GM23338 (cell line): ENCODE measurements at regions not wholly inside any gene's neighbourhood (a gene's known extent, or its start where the extent isn't known, plus 50 kb on each side); places are given as distances from the start of the nearest gene placed in this dataset.

Experiments used
- ATAC-seq: fragments of 200-7000 bp; cut with Tn5 transposase; 3 replicates; pipeline ENCODE4 v1.9.1; 2020
- DNase-seq: peaks from one replicate; pipeline ENCODE4 v3.0.0-alpha.2; 2015; ENCODE audit warnings: low spot score
- H2AFZ ChIP-seq: fragments of 200-600 bp; sonication (generic); 2 replicates; pipeline ENCODE4 v1.8.0; 2016; ENCODE audit warnings: antibody characterized with exemption, mild to moderate bottlenecking, moderate library complexity
- H3F3A ChIP-seq: fragments of 200-600 bp; sonication (generic); replicated peaks from 2 replicates; pipeline ENCODE4 v1.8.0; 2017; ENCODE audit warnings: antibody characterized with exemption, mixed run types, low read depth
- H3K27ac ChIP-seq: fragments of 200-600 bp; sonication (generic); 2 replicates; pipeline ENCODE4 v1.6.1; 2016; ENCODE audit warnings: low read depth
- H3K27me3 ChIP-seq: fragments of 200-600 bp; sonication (generic); 2 replicates; pipeline ENCODE4 v1.8.0; 2016; ENCODE audit warnings: mild to moderate bottlenecking, mixed run types, moderate library complexity; ENCODE audit not compliant: insufficient read depth
- H3K36me3 ChIP-seq: fragments of 200-600 bp; sonication (generic); 2 replicates; pipeline ENCODE4 v1.8.0; 2016; ENCODE audit warnings: mild to moderate bottlenecking; ENCODE audit not compliant: insufficient read depth
- H3K4me1 ChIP-seq: fragments of 200-600 bp; sonication (generic); 2 replicates; pipeline ENCODE4 v1.8.0; 2016; ENCODE audit warnings: mild to moderate bottlenecking, moderate library complexity; ENCODE audit not compliant: insufficient read depth
- H3K4me2 ChIP-seq: fragments of 200-600 bp; sonication (generic); 2 replicates; pipeline ENCODE4 v1.7.1; 2017; ENCODE audit warnings: mixed run types
- H3K4me3 ChIP-seq: fragments of 200-600 bp; sonication (generic); 2 replicates; pipeline ENCODE4 v1.6.1; 2016; ENCODE audit warnings: mixed run types
- H3K79me2 ChIP-seq: fragments of 200-600 bp; sonication (generic); replicated peaks from 2 replicates; pipeline ENCODE4 v1.8.0; 2017; ENCODE audit warnings: mild to moderate bottlenecking; ENCODE audit not compliant: insufficient read depth
- H3K9me2 ChIP-seq: fragments of 200-600 bp; sonication (generic); 2 replicates; pipeline ENCODE4 v1.8.0; 2017; ENCODE audit not compliant: insufficient read depth
- H4K20me1 ChIP-seq: fragments of 200-600 bp; sonication (generic); replicated peaks from 2 replicates; pipeline ENCODE4 v1.8.0; 2017; ENCODE audit warnings: mild to moderate bottlenecking; ENCODE audit not compliant: insufficient read depth
- H3K27ac Mint-ChIP-seq: 2 replicates; pipeline ENCODE4 v1.8.0; 2020; ENCODE audit warnings: inconsistent platforms, mild to moderate bottlenecking, moderate library complexity, mixed read lengths
- H3K27me3 Mint-ChIP-seq: 3 replicates; pipeline ENCODE4 v1.8.0; 2022; ENCODE audit warnings: low read depth, mild to moderate bottlenecking, moderate library complexity, mixed read lengths, inconsistent platforms; ENCODE audit not compliant: insufficient read depth, poor library complexity
- H3K36me3 Mint-ChIP-seq: 3 replicates; pipeline ENCODE4 v1.8.0; 2021; ENCODE audit warnings: low read depth, mild to moderate bottlenecking, inconsistent platforms, moderate library complexity, mixed read lengths
- H3K4me1 Mint-ChIP-seq: 3 replicates; pipeline ENCODE4 v1.8.0; 2020; ENCODE audit warnings: mild to moderate bottlenecking, inconsistent platforms, mixed read lengths
- H3K4me3 Mint-ChIP-seq: 3 replicates; pipeline ENCODE4 v1.8.0; 2021; ENCODE audit warnings: moderate library complexity, mild to moderate bottlenecking, inconsistent platforms, mixed read lengths
- H3K9me3 Mint-ChIP-seq: 3 replicates; pipeline ENCODE4 v1.8.0; 2020; ENCODE audit warnings: moderate library complexity, mild to moderate bottlenecking, inconsistent platforms, mixed read lengths
- EZH2 ChIP-seq: fragments of 200-600 bp; sonication (generic); IDR thresholded peaks from one replicate; pipeline ENCODE4 v1.8.0; 2017; ENCODE audit warnings: antibody characterized with exemption, mild to moderate bottlenecking, low read depth; ENCODE audit not compliant: unreplicated experiment
- EZH2phosphoT487 ChIP-seq: fragments of 200-600 bp; sonication (generic); IDR thresholded peaks from one replicate; pipeline ENCODE4 v1.8.1; 2018; ENCODE audit warnings: antibody characterized with exemption; ENCODE audit not compliant: unreplicated experiment
- JUNB ChIP-seq: IDR thresholded peaks from one replicate; pipeline ENCODE4 v1.6.1; 2016; ENCODE audit warnings: antibody characterized with exemption; ENCODE audit not compliant: unreplicated experiment
- POLR2AphosphoS5 ChIP-seq: IDR thresholded peaks from 2 replicates; pipeline ENCODE4 v1.6.1; 2016; ENCODE audit warnings: antibody characterized with exemption, low read depth
- STAT1 ChIP-seq: IDR thresholded peaks from one replicate; pipeline ENCODE4 v1.6.1; 2016; ENCODE audit warnings: antibody characterized with exemption; ENCODE audit not compliant: unreplicated experiment
- ZNF331 ChIP-seq: fragments of 250-450 bp; sonication (Bioruptor Pico); IDR thresholded peaks from 2 replicates; pipeline ENCODE4 v1.5.0; 2020; ENCODE audit warnings: low read depth, mild to moderate bottlenecking, moderate library complexity
- TF ChIP-seq, protein P1 (sequence below): IDR thresholded peaks from one replicate; pipeline ENCODE4 v1.6.1; 2018; ENCODE audit warnings: antibody characterized with exemption; ENCODE audit not compliant: unreplicated experiment
- TF ChIP-seq, protein P2 (sequence below), 2 experiments: fragments of 200-600 bp in 1 of 2; sonication (generic) in 1 of 2; conservative IDR thresholded peaks; 2 replicates each; pipeline versions ENCODE4 v1.5.1 to v1.6.1; 2016 to 2017; ENCODE audit warnings: antibody characterized with exemption in 2 of 2, low read depth in 2 of 2, mild to moderate bottlenecking in 2 of 2, moderate library complexity in 1 of 2

DNA sequence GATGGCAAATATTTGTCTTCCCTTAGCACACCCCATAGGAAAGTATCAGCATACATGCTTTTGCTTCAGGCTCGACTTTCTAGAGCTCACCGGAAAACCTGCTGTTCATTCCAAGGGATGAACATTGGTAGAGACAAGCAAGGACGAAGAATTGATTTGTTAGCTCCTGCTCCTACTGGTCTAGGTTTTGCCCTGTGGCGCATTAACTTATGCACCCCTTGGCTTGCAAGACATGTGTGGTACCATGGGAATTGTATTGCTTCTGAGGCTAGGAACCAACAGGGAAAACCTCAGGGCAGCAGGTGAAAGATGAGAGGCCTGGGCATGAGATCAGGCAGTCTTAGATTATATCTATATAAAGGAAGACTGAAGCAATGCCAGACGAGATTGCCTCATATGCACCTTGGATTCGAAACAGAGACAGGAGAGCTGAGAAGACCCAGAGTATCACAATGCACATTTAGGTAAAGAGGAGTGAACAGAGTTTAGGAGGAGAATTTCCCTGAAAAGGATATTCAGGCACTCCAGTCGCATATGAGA is 771.2 kb upstream of the B3GALT2 start:
- ATAC-seq, result no peak

GRCh38 chr1:193952778-193953374 is 766.5 kb upstream of the B3GALT2 start:
- H3K4me3 Mint-ChIP-seq, result no peak overlapping the region

More for the DNA sequence above, 771.2 kb upstream of the B3GALT2 start:
- Mint-ChIP-seq H3K27me3 (peaks cover 3% of the 10 kb centered on the region), H3K27ac (peak overlapping the region; percentile 18; the same call in 1 of the 2 replicates), H3K36me3 (no peaks in the 10 kb centered on the region), H3K4me1 (no peaks in the 10 kb centered on the region; the same call in 1 of the 3 replicates), H3K4me3 (no peak overlapping the region), H3K9me3 (no peaks in the 10 kb centered on the region)
- Histone ChIP-seq H2AFZ (peak overlapping the region; percentile 56; the same call in 1 of the 2 replicates), H3K4me3 (no peak overlapping the region), H3K27ac (no peak overlapping the region), H3K36me3 (no peaks in the 10 kb centered on the region), H3K4me1 (peaks cover 4% of the 10 kb centered on the region; the same call in 1 of the 2 replicates), H3K27me3 (no peaks in the 10 kb centered on the region), H3K9me2 (peaks cover 11% of the 10 kb centered on the region), H3K4me2 (no peak overlapping the region), H3K79me2 (no peaks in the 10 kb centered on the region), H3F3A (no peaks in the 10 kb centered on the region), H4K20me1 (no peaks in the 10 kb centered on the region)
- no peak for DNase-seq
- TF ChIP-seq, protein P1, sequence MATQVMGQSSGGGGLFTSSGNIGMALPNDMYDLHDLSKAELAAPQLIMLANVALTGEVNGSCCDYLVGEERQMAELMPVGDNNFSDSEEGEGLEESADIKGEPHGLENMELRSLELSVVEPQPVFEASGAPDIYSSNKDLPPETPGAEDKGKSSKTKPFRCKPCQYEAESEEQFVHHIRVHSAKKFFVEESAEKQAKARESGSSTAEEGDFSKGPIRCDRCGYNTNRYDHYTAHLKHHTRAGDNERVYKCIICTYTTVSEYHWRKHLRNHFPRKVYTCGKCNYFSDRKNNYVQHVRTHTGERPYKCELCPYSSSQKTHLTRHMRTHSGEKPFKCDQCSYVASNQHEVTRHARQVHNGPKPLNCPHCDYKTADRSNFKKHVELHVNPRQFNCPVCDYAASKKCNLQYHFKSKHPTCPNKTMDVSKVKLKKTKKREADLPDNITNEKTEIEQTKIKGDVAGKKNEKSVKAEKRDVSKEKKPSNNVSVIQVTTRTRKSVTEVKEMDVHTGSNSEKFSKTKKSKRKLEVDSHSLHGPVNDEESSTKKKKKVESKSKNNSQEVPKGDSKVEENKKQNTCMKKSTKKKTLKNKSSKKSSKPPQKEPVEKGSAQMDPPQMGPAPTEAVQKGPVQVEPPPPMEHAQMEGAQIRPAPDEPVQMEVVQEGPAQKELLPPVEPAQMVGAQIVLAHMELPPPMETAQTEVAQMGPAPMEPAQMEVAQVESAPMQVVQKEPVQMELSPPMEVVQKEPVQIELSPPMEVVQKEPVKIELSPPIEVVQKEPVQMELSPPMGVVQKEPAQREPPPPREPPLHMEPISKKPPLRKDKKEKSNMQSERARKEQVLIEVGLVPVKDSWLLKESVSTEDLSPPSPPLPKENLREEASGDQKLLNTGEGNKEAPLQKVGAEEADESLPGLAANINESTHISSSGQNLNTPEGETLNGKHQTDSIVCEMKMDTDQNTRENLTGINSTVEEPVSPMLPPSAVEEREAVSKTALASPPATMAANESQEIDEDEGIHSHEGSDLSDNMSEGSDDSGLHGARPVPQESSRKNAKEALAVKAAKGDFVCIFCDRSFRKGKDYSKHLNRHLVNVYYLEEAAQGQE, result no peak
- TF ChIP-seq, protein P2, sequence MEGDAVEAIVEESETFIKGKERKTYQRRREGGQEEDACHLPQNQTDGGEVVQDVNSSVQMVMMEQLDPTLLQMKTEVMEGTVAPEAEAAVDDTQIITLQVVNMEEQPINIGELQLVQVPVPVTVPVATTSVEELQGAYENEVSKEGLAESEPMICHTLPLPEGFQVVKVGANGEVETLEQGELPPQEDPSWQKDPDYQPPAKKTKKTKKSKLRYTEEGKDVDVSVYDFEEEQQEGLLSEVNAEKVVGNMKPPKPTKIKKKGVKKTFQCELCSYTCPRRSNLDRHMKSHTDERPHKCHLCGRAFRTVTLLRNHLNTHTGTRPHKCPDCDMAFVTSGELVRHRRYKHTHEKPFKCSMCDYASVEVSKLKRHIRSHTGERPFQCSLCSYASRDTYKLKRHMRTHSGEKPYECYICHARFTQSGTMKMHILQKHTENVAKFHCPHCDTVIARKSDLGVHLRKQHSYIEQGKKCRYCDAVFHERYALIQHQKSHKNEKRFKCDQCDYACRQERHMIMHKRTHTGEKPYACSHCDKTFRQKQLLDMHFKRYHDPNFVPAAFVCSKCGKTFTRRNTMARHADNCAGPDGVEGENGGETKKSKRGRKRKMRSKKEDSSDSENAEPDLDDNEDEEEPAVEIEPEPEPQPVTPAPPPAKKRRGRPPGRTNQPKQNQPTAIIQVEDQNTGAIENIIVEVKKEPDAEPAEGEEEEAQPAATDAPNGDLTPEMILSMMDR (conservative IDR thresholded peaks at IDR 0.05; ENCODE audit: low read depth in 2 of 2), result no peak
- TF ChIP-seq POLR2AphosphoS5 (no peak), EZH2 (no peak), ZNF331 (no peak)

More at GRCh38 chr1:193952778-193953374, 766.5 kb upstream of the B3GALT2 start:
- Histone ChIP-seq H3K4me3 (no peak overlapping the region), H3K36me3 (no peaks in the 10 kb centered on the region), H3K27me3 (no peaks in the 10 kb centered on the region), H3K79me2 (no peaks in the 10 kb centered on the region), H4K20me1 (no peaks in the 10 kb centered on the region), H3K4me2 (no peak overlapping the region), H3K27ac (no peak overlapping the region), H3F3A (no peaks in the 10 kb centered on the region), H3K4me1 (no peaks in the 10 kb centered on the region), H3K9me2 (peaks cover 11% of the 10 kb centered on the region), H2AFZ (no peak overlapping the region)
- DNase-seq, result no peak
- Mint-ChIP-seq H3K27ac (no peak overlapping the region), H3K4me1 (no peaks in the 10 kb centered on the region), H3K9me3 (no peaks in the 10 kb centered on the region), H3K27me3 (peaks cover 3% of the 10 kb centered on the region), H3K36me3 (no peaks in the 10 kb centered on the region)
- TF ChIP-seq JUNB (no peak), EZH2phosphoT487 (no peak), STAT1 (no peak), POLR2AphosphoS5 (no peak)
- no peak for ATAC-seq
